Activated CD4-positive, alpha-beta T cell treated with anti-CD3 and anti-CD28 coated beads, Interleukin-2, Interleukin-6, amounts not matched to agents 100 ng/mL and 50 ng/mL, durations not matched to agents 16 hours and 8 hours (primary cell): ENCODE measurements at regions not wholly inside any gene's neighbourhood (a gene's known extent, or its start where the extent isn't known, plus 50 kb on each side); places are given as distances from the start of the nearest gene placed in this dataset.
"Not testable (repeated sequence)": the region's sequence is repeated elsewhere in the genome, so short reads cannot be mapped to it uniquely, and the experiment has no call there.

Experiments
- DNase-seq: peaks from one replicate; pipeline ENCODE4 v3.0.0-alpha.2; 2020

DNA sequence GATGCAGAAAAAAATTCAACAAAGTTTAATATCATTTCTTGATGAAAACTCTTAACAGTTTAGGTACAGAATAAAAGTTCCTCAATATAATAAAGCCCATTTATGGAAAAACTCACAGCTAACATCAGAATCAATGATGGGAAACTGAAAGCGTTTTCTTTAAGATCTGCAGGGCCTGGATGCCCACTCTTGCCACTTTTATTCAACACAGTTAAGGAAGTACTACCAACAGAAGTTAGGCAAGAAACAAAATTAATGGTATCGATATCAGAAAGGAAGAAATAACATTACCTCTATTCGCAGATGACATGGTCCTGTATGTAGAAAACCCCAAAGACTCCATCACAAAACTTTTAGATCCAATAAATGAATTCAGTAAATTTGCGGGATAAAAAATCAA lies 542.4 kb upstream of the RGMB start:
- DNase-seq, result no peak

DNA sequence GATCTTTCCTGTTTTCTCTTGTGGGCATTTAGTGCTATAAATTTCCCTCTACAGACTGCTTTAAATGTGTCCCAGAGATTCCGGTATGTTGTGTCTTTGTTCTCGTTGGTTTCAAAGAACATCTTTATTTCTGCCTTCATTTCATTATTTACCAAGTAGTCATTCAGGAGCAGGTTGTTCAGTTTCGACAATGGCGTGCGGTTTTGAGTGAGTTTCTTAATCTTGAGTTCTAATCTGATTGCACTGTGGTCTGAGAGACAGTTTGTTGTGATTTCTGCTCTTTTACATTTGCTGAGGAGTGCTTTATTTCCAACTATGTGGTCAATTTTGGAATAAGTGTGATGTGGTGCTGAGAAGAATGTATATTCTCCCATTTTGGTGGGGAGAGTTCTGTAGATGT lies 535.7 kb upstream of the RGMB start:
- DNase-seq, result not testable (repeated sequence)

GRCh38 chr5:98243972-98244371 lies 529.5 kb upstream of the RGMB start:
- DNase-seq, result no peak

- no peak for DNase-seq
Observed at GRCh38 chr5:98248949-98249348, 524.5 kb upstream of the RGMB start.

DNA sequence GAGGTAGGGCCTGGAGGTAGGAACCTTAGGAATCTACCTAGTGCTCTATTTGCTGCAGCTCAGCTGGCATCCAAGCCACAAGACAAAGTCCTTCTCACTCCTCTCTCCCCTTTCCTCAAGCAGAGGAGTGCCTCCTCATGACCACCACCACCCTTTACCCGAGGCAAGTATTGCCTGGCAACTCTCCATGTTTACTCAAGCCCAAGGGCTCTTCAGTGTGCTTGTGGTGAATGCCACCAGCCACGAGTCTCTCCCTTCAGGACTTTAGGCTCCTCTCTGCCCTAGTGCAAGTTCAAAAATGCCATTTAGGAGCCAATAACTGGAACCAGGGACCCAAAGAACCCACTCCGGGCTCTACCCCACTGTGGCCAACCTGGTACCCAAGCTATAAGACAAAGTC lies 514.5 kb upstream of the RGMB start:
- DNase-seq, result no peak

GRCh38 chr5:98259595-98259994 lies 513.9 kb upstream of the RGMB start:
- DNase-seq, result no peak

- DNase-seq, result no peak
Observed at GRCh38 chr5:98263084-98263483, 510.4 kb upstream of the RGMB start.

- no peak for DNase-seq
Observed at GRCh38 chr5:98268162-98268860, 505.2 kb upstream of the RGMB start.

GRCh38 chr5:98275980-98276379 lies 497.5 kb upstream of the RGMB start:
- no peak for DNase-seq

- no peak for DNase-seq
Observed at GRCh38 chr5:98282521-98282920, 490.9 kb upstream of the RGMB start.

DNA sequence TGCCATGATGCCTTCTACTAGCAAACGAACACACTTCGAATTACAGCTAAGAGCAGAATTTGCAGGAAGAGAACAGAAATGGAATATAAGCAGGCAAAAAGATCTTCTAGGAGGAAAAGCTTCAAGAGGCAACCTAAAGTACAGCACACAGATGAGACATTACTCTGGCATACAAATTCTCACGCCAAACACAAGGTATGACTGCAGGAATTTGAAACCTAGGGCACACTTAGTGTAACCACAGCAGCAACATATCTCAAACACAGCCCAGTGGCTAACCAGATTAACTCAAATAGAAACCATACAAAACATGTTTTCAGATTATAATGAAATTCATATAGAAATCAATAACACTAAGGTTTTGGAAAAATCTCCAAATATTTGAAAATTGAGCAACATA lies 481.0 kb upstream of the RGMB start:
- DNase-seq, result peak; percentile 21

DNA sequence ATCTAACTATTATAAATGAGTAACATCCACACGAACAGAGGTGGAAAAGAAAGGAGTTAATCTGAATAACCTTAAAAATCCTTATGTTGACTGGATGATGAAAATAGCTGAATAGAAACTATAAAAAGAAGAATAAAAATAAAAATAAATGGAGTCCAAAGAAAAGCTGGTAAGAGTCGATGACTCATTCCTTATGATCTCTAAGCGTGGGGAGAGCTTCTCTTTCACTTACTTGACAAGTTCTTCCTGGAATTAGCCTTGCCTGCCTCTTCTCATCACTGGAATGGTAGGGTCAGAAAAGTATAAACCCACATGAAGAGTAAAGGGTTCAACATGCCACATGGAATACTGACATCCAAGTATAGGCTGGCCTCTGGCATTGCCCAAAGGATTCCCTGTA lies 477.0 kb upstream of the RGMB start:
- DNase-seq, result no peak

- DNase-seq, result no peak
Observed at GRCh38 chr5:98299435-98299834, 474.0 kb upstream of the RGMB start.

- no peak for DNase-seq
Observed at GRCh38 chr5:98301547-98301946, 471.9 kb upstream of the RGMB start.

GRCh38 chr5:98307811-98308210 lies 465.7 kb upstream of the RGMB start:
- DNase-seq, result peak; percentile 2

- DNase-seq, result peak; percentile 2
Observed at GRCh38 chr5:98308231-98308630, 465.2 kb upstream of the RGMB start.

GRCh38 chr5:98308960-98309359 lies 464.5 kb upstream of the RGMB start:
- DNase-seq, result no peak

DNA sequence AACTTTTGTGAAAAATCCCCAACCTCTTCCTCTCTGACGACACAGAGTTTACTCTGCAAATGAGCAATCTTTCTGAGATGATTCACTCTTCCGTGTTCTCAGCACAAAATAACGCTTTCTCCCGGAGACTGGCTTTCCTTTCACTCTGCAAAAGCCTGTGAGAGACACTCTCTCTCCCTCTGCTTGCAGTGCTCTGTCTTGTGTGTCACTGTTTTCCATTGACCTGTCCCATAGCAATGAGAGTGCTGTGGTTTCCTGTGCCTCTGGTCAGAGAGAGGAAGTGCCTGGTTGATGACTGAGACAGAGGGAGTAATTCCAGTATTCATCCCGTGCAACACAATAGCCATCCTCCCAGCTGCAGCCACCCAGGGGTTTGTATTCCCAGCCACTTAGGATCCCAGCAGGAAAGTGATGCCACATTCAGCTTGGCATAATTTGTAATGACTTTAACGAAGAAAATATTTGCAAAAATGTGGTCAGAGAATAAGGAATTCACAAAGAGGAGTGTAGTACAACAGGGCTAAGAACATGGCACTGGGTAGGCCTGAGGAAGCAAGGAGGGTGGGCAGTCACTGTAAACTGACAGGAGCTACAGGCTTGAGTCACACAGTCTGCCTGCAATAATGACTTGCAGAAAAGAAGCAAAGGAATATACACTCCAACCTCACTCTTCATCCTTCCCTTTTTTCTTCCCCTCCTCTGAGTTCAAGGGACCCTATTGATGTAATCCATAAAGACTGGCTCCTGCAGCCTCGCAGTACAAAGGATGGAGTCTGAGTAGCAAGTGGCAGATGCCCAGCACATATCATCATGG lies 463.5 kb upstream of the RGMB start:
- DNase-seq, result peak; percentile 75

DNA sequence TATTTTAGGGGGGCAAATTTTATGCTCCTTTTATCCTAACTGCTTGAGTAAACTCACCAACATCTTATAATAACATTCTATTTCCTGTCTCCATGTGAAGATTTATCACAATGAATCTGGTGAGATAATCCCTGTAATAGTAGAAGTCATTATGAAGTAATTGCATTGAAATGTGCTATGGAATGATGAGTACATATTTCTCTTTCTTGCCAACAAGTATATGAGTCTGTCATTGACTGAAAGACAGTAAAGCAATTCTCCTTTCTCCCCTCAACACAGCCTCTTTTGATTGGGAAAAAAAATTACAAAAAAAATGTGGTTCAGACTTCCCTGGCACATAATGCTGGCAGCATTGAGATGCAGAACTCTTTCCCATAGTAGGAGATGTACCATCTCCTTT lies 459.2 kb upstream of the RGMB start:
- no peak for DNase-seq

DNA sequence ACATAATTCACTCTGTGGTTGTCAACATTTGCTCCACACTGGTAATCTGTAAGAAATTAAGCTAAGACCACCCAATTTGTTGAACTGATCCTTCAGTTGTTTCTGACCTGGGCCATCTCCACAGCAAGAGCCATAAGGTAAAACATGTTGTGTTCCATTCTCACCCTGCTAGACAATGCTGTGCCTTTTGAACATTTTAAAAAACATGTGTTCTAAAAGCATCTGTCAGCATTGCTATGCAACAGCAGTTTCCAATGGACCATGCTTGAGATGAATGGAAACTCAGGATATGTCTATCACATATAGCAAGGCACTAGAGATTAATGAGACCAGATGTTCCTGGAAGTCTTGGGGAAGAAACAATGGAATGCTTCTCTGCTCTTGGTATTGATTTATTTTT lies 455.1 kb upstream of the RGMB start:
- DNase-seq, result no peak

DNA sequence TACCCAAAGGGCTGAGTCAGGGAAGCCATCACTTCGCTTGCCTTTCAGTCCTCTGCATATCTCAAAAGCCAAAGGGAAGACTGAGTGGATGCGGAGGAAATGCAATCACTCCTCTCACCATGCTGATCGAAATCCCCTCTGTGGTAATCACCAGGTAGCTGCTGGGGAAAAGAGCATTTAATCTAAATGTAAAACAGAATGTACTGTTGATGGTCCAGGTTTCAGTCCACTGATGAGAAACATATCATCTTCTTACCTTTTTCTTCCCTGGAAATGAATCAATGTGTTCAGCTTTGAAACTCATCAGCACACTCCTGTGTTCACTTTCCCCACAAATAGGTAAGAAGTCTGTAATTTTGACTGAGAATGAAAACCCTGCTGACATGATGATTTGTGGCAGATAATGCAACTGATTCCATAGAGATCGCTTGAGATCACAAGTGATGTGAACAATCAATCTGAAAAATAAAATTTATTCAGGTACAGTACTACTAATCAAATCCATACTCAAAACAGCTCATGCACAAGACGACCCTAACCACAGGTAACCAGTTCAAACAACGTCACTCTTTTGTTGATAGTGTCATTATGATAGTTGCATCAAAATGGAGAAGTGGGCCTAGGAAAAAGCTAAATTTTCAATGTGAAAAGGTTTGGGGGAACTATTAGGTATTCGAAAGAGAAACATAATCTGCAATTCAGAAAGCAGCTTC lies 454.0 kb upstream of the RGMB start:
- DNase-seq, result no peak

GRCh38 chr5:98320343-98320742 lies 453.1 kb upstream of the RGMB start:
- no peak for DNase-seq

GRCh38 chr5:98321361-98321760 lies 452.1 kb upstream of the RGMB start:
- no peak for DNase-seq

DNA sequence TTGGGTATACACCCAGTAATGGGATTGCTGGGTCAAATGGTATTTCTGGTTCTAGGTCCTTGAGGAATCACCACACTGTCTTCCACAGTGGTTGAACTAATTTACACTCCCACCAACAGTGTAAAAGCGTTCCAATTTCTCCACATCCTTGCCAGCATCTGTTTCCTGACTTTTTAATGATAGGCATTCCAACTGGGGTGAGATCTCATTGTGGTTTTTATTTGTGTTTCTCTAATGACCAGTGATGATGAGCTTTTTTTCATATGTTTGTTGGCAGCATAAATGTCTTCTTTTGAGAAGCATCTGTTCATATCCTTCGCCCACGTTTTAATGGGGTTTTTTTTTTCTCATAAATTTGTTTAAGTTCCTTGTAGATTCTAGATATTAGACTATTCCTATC lies 448.3 kb upstream of the RGMB start:
- DNase-seq, result not testable (repeated sequence)
